ENCODE measurements at regions not wholly inside any gene's neighbourhood (a gene's known extent, or its start where the extent isn't known, plus 50 kb on each side); places are given as distances from the start of the nearest gene placed in this dataset.

- TF ChIP-seq CTCF (optimal IDR thresholded peaks at IDR 0.05 in 1 of 3, IDR thresholded peaks at IDR 0.05 in 1 of 3, conservative IDR thresholded peaks at IDR 0.05 in 1 of 3; ENCODE audit: extremely low read depth in 1 of 3, insufficient read depth in 2 of 3, low read length in 3 of 3) (no peak), EZH2 (IDR thresholded peaks at IDR 0.05; ENCODE audit: low read length) (no peak)
Observed at GRCh38 chr7:80362677-80363076, 149.2 kb downstream of the GNAT3 start.

All from keratinocyte (primary cell).